ENCODE measurements at regions not wholly inside any gene's neighbourhood (a gene's known extent, or its start where the extent isn't known, plus 50 kb on each side); places are given as distances from the start of the nearest gene placed in this dataset.

DNA sequence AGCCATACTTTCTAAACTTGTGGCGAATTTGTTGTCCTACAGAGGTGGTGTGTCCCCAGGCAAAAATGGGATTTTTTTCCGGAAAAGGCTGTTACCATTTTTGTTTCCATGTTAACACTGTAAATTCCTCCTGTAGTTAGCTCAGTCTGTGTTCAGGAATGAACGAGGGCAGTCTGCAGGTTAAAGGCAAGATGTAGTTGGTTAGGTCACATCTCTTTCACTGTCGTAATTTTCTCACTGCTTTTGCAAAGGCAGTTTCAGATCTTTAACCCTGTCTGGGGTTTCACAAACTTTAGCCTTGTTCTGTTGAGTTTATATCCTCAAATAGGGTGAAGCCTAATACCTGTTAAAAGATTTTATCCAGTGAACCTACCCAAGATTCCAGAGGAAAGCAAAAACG, 50.5 kb upstream of the PUDP start:
- Histone ChIP-seq H3K79me2 (ENCODE audit: insufficient read depth, low read length) (no peaks in the 10 kb centered on the region), H3K23me2 (ENCODE audit: insufficient read length, low read depth, low read length, poor library complexity, severe bottlenecking) (no peaks in the 10 kb centered on the region), H2BK120ac (ENCODE audit: low read depth, low read length, poor library complexity, severe bottlenecking) (no peak overlapping the region), H2BK12ac (ENCODE audit: insufficient read length, low read depth, low read length) (no peak overlapping the region), H2AK5ac (ENCODE audit: insufficient read length, low read length) (no peak overlapping the region), H2BK15ac (ENCODE audit: low read depth, low read length) (no peak overlapping the region), H2BK5ac (ENCODE audit: insufficient read length, low read length) (no peak overlapping the region), H3K56ac (ENCODE audit: insufficient read length, low read depth, low read length) (no peak overlapping the region), H4K91ac (ENCODE audit: insufficient read length, low read depth, low read length) (no peak overlapping the region), H4K5ac (ENCODE audit: insufficient read length, low read depth, low read length) (no peak overlapping the region), H3K27me3 (ENCODE audit: insufficient read depth, low read length) (no peaks in the 10 kb centered on the region), H3K27ac (ENCODE audit: insufficient read length, low read depth, low read length) (no peak overlapping the region), H2AFZ (ENCODE audit: low read length) (no peak overlapping the region), H3K14ac (ENCODE audit: insufficient read depth, low read length) (no peak overlapping the region), H3K9me3 (ENCODE audit: control insufficient read depth, low read depth, low read length) (no peaks in the 10 kb centered on the region), H3T11ph (ENCODE audit: low read length) (no peak overlapping the region), H2BK20ac (ENCODE audit: low read depth, low read length, poor library complexity, severe bottlenecking) (no peak overlapping the region), H4K20me1 (ENCODE audit: control insufficient read depth, insufficient read depth, insufficient read length) (no peaks in the 10 kb centered on the region), H3K4me2 (ENCODE audit: insufficient read depth, insufficient read length, low read length) (no peak overlapping the region), H4K8ac (replicated peaks; ENCODE audit: insufficient read length, low read depth, low read length) (no peak overlapping the region), H3K4me1 (ENCODE audit: insufficient read depth, low read length) (peaks cover 2% of the 10 kb centered on the region), H3K18ac (ENCODE audit: insufficient read length, low read depth, low read length) (no peak overlapping the region), H3K23ac (ENCODE audit: insufficient read length, low read depth, low read length) (no peak overlapping the region), H3K4ac (ENCODE audit: low read depth, low read length) (no peak overlapping the region), H3K79me1 (ENCODE audit: insufficient read depth, low read depth, low read length, poor library complexity, severe bottlenecking) (no peaks in the 10 kb centered on the region), H3K9ac (ENCODE audit: extremely low read depth, insufficient read length, low read length) (no peak overlapping the region)
- Mint-ChIP-seq H3K27ac (no peak overlapping the region), H3K4me3 (no peak overlapping the region), H3K9me3 (no peaks in the 10 kb centered on the region), H3K4me1 (peaks cover 22 to 32% of the 10 kb centered on the region in 2 experiments), H3K36me3 (ENCODE audit: insufficient read depth in 1 of 3, low read depth in 3 of 3) (peaks cover 0 to 4% (median 4%) of the 10 kb centered on the region in 3 experiments; a peak in 3 of 7 replicates), H3K27me3 (ENCODE audit: low read depth) (no peaks in the 10 kb centered on the region; the same call in 1 of the 2 replicates)
- TF ChIP-seq, protein P1, sequence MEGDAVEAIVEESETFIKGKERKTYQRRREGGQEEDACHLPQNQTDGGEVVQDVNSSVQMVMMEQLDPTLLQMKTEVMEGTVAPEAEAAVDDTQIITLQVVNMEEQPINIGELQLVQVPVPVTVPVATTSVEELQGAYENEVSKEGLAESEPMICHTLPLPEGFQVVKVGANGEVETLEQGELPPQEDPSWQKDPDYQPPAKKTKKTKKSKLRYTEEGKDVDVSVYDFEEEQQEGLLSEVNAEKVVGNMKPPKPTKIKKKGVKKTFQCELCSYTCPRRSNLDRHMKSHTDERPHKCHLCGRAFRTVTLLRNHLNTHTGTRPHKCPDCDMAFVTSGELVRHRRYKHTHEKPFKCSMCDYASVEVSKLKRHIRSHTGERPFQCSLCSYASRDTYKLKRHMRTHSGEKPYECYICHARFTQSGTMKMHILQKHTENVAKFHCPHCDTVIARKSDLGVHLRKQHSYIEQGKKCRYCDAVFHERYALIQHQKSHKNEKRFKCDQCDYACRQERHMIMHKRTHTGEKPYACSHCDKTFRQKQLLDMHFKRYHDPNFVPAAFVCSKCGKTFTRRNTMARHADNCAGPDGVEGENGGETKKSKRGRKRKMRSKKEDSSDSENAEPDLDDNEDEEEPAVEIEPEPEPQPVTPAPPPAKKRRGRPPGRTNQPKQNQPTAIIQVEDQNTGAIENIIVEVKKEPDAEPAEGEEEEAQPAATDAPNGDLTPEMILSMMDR (conservative IDR thresholded peaks at IDR 0.05) = no peak
- no CpG with 5 or more reads among the region's 5 CpGs for WGBS (ENCODE audit: extremely low coverage, insufficient read length, low lambda C conversion rate)
- no peak for DNase-seq

Data from H9 (cell line).